ENCODE measurements at regions not wholly inside any gene's neighbourhood (a gene's known extent, or its start where the extent isn't known, plus 50 kb on each side); places are given as distances from the start of the nearest gene placed in this dataset.

DNA sequence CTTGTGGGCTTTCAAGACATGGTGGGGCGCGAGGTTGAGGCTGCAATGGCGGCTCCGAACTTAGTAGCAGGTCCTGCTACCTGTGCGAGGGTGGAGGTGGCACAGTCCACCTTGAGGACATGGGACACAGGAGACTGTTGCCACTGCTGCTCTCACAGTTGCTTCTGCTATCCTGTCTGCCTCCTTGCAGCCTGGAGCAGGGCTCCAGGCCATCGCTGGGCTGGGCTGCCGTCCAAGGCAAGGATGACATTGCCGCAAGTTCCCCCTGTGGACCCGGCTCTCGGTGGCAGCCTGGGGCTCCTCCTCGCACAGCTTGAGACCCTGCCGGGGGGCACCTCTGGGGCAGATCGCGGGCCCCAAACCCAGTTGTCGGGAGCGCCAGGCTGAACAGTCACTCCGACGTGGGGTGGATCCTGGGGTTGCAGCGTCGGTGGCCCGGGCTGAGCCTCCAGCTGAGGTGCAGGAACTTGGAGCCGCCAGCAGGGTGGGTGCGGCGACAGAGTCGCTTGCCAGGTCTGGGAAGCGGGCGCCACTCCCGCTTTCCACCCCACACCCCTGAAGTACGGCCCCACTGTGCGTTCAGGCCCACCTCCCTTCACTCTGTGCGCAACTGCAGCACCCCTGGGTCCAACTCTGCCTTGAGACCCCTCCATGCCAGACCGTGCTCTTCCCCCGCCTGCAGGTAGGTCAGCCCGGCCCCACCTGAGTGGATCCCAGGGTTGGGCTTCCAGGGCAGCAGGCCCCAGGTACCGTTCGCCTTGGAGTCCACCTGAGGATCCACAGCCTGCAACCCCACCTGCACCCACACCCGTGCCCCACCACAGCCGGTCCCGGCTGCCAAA lies 192.7 kb upstream of the NUDT6 start:
- no peak overlapping the region for H3K27ac ChIP-seq
- ChIA-PET POLR2A (ENCODE audit: low non-redundant PET) (no interaction called here), CTCF (interaction anchor here (0.6 kb wide), 1 partner anchor 275 kb away, joined by 3 read pairs; no protein-coding TSS in a partner anchor)
- DNase-seq (ENCODE audit: low spot score), result no peak
- TF ChIP-seq CTCF (conservative IDR thresholded peaks at IDR 0.05; ENCODE audit: low read depth), result no peak

- no peak for DNase-seq (ENCODE audit: low spot score)
- TF ChIP-seq CTCF (conservative IDR thresholded peaks at IDR 0.05; ENCODE audit: low read depth), result no peak
- H3K27ac ChIP-seq, result no peak overlapping the region
- POLR2A ChIA-PET (ENCODE audit: low non-redundant PET), result no interaction called here
- CTCF ChIA-PET, result interaction anchor here (0.6 kb wide), 1 partner anchor 280 kb away, joined by 3 read pairs; the partner anchor contains the start of gene SPRY1
These were observed 194.0 kb upstream of the NUDT6 start for GRCh38 chr4:123116412-123116811.

DNA sequence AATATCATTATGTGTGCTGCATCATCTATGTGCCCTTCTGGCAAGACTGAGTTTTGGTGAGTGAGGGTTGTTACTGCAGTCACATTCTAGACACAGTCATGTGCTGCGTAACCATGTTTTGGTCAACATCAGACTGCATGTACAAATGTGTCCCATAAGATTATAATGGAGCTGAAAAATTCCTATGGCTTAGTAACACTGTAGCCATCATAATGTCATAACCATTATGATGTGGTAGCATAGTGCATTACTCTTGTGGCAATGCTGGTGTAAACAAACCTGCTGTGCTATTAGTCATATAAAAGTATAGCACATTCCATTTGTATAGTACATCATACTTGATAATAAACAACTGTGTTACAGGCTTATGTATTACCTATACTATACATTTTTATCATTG lies 198.1 kb upstream of the NUDT6 start:
- CTCF ChIA-PET, result interaction anchor here (0.7 kb wide), 1 partner anchor 13 kb away, joined by 4 read pairs; no protein-coding TSS in a partner anchor
- H3K27ac ChIP-seq, result no peak overlapping the region
- TF ChIP-seq CTCF (conservative IDR thresholded peaks at IDR 0.05; ENCODE audit: low read depth), result no peak
- peak; percentile 30 for DNase-seq (ENCODE audit: low spot score)
- POLR2A ChIA-PET (ENCODE audit: low non-redundant PET), result no interaction called here

GRCh38 chr4:123121241-123121907 lies 199.0 kb upstream of the NUDT6 start:
- DNase-seq (ENCODE audit: low spot score), result peak; percentile 15
- H3K27ac ChIP-seq, result no peak overlapping the region
- ChIA-PET CTCF (interaction anchor here (0.6 kb wide), 1 partner anchor 539 kb away, joined by 3 read pairs; no protein-coding TSS in a partner anchor), POLR2A (ENCODE audit: low non-redundant PET) (no interaction called here)
- TF ChIP-seq CTCF (conservative IDR thresholded peaks at IDR 0.05; ENCODE audit: low read depth), result no peak

- POLR2A ChIA-PET (ENCODE audit: low non-redundant PET), result no interaction called here
- TF ChIP-seq CTCF (conservative IDR thresholded peaks at IDR 0.05; ENCODE audit: low read depth), result no peak
These were observed 203.1 kb upstream of the NUDT6 start for GRCh38 chr4:123125477-123125876.

GRCh38 chr4:123127218-123127617 lies 204.8 kb upstream of the NUDT6 start:
- CTCF ChIA-PET, result interaction anchor here (0.6 to 0.7 kb wide), 3 partner anchors 159 to 966 kb away, joined by 3 to 6 read pairs (median 4); no protein-coding TSS in a partner anchor
- TF ChIP-seq CTCF (conservative IDR thresholded peaks at IDR 0.05; ENCODE audit: low read depth), result peak; percentile 39
- POLR2A ChIA-PET (ENCODE audit: low non-redundant PET), result no interaction called here
- DNase-seq (ENCODE audit: low spot score), result no peak
- H3K27ac ChIP-seq, result no peak overlapping the region

More at GRCh38 chr4:123125477-123125876, 203.1 kb upstream of the NUDT6 start:
- DNase-seq (ENCODE audit: low spot score), result no peak
- H3K27ac ChIP-seq, result no peak overlapping the region
- CTCF ChIA-PET, result no interaction called here

Measured in RWPE1 (cell line).